Suprapubic skin (tissue), 4 donors: ENCODE measurements at regions not wholly inside any gene's neighbourhood (a gene's known extent, or its start where the extent isn't known, plus 50 kb on each side); places are given as distances from the start of the nearest gene placed in this dataset.

Source experiments
- DNase-seq, 2 donors: peaks; one replicate each; pipeline ENCODE4 v3.0.0-alpha.2; 2019; ENCODE audit warnings: low spot score in 2 of 2
- H3K27ac ChIP-seq: fragments of 200-600 bp; sonication (generic); one replicate; pipeline ENCODE4 v1.5.1; 2019
- H3K27me3 ChIP-seq: fragments of 200-600 bp; sonication (generic); one replicate; pipeline ENCODE4 v1.5.1; 2019
- H3K36me3 ChIP-seq: fragments of 200-600 bp; sonication (generic); one replicate; pipeline ENCODE4 v1.5.1; 2019
- H3K4me1 ChIP-seq: fragments of 200-600 bp; sonication (generic); one replicate; pipeline ENCODE4 v1.5.1; 2019
- H3K4me3 ChIP-seq: fragments of 200-600 bp; sonication (generic); one replicate; pipeline ENCODE4 v1.5.1; 2019; ENCODE audit warnings: mild to moderate bottlenecking
- H3K9me3 ChIP-seq: fragments of 200-600 bp; sonication (generic); one replicate; pipeline ENCODE4 v1.5.1; 2019
- CTCF ChIP-seq, 2 donors: fragments of 200-600 bp in 1 of 2; fragments of 450-650 bp in 1 of 2; sonication (generic) in 1 of 2; IDR thresholded peaks; one replicate each; pipeline ENCODE4 v1.5.1; 2016 to 2019; ENCODE audit warnings: antibody characterized with exemption in 2 of 2, mild to moderate bottlenecking in 1 of 2, moderate library complexity in 1 of 2
- EP300 ChIP-seq: sonication (generic); formaldehyde crosslinking; IDR thresholded peaks from one replicate; pipeline ENCODE4 v1.6.1; 2017; ENCODE audit warnings: antibody characterized with exemption
- POLR2A ChIP-seq, 2 donors: fragments of 450-650 bp; IDR thresholded peaks; one replicate each; pipeline ENCODE4 v1.6.1; 2017; ENCODE audit warnings: antibody characterized with exemption in 2 of 2, mild to moderate bottlenecking in 2 of 2, moderate library complexity in 2 of 2
- POLR2AphosphoS5 ChIP-seq, 3 donors: sonication (generic); formaldehyde crosslinking; IDR thresholded peaks; one replicate each; pipeline ENCODE4 v1.6.1; 2017; ENCODE audit warnings: antibody characterized with exemption in 3 of 3
- WGBS: methylation state at CpG from one replicate; pipeline ENCODE4 v1.1.5; 2018; 5-methylcytosine and 5-hydroxymethylcytosine counted together

- Histone ChIP-seq H3K27ac (no peak overlapping the region), H3K27me3 (no peaks in the 10 kb centered on the region), H3K36me3 (no peaks in the 10 kb centered on the region), H3K9me3 (no peaks in the 10 kb centered on the region), H3K4me3 (no peak overlapping the region), H3K4me1 (peaks cover 11% of the 10 kb centered on the region)
- DNase-seq, result no peak
- WGBS, result 35% methylated on average over 1 of the region's 1 CpG
- no peak for TF ChIP-seq EP300
- TF ChIP-seq POLR2AphosphoS5 (IDR thresholded peaks at IDR 0.05), result no peak
- TF ChIP-seq CTCF (IDR thresholded peaks at IDR 0.05), result no peak
- TF ChIP-seq POLR2A (IDR thresholded peaks at IDR 0.05), result no peak
Measured at GRCh38 chr6:81614292-81614691, 138.2 kb downstream of the TENT5A start.

- no peak for DNase-seq
- H3K9me3 ChIP-seq, result no peaks in the 10 kb centered on the region
- no peaks in the 10 kb centered on the region for H3K36me3 ChIP-seq
- 38% methylated on average over 1 of the region's 1 CpG for WGBS
- H3K4me1 ChIP-seq, result peaks cover 11% of the 10 kb centered on the region
- no peaks in the 10 kb centered on the region for H3K27me3 ChIP-seq
- H3K4me3 ChIP-seq, result no peak overlapping the region
- no peak overlapping the region for H3K27ac ChIP-seq
- TF ChIP-seq POLR2AphosphoS5 (IDR thresholded peaks at IDR 0.05), result no peak
- TF ChIP-seq CTCF (IDR thresholded peaks at IDR 0.05), result no peak
- TF ChIP-seq POLR2A (IDR thresholded peaks at IDR 0.05), result no peak
- TF ChIP-seq EP300, result no peak
Measured at GRCh38 chr6:81613606-81614005, 138.9 kb downstream of the TENT5A start.

GRCh38 chr6:81612136-81612535 lies 140.3 kb downstream of the TENT5A start:
- no peak for TF ChIP-seq EP300
- TF ChIP-seq POLR2A (IDR thresholded peaks at IDR 0.05), result no peak
- TF ChIP-seq CTCF (IDR thresholded peaks at IDR 0.05), result no peak
- no peak for TF ChIP-seq POLR2AphosphoS5 (IDR thresholded peaks at IDR 0.05)
- no peak overlapping the region for H3K4me3 ChIP-seq
- no peaks in the 10 kb centered on the region for H3K27me3 ChIP-seq
- H3K36me3 ChIP-seq, result no peaks in the 10 kb centered on the region
- no peak for DNase-seq
- H3K9me3 ChIP-seq, result no peaks in the 10 kb centered on the region
- 95% methylated on average over 4 of the region's 4 CpGs for WGBS
- H3K4me1 ChIP-seq, result peaks cover 11% of the 10 kb centered on the region
- no peak overlapping the region for H3K27ac ChIP-seq

DNA sequence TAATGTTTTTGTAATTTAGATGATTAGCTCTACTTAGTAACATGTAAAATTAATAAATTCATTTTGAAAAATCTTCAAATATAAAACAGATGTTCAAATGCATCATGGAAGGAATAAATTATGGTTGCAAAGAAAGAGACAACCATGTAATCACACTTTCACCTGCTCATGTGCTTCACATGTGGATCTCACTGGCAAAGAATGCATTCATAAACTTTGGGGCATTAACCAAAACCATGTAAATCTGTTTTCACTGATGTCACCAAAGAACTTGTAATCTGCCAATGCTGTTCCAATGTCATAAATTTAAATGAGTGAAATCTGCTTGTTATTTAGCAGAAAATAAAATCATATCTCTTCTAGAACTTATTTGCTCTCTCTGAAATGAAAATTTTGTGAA lies 142.7 kb downstream of the TENT5A start:
- no peak overlapping the region for H3K4me3 ChIP-seq
- H3K36me3 ChIP-seq, result no peaks in the 10 kb centered on the region
- H3K9me3 ChIP-seq, result no peaks in the 10 kb centered on the region
- H3K27ac ChIP-seq, result no peak overlapping the region
- TF ChIP-seq CTCF (IDR thresholded peaks at IDR 0.05) (no peak), EP300 (no peak)
- DNase-seq, result no peak
- H3K27me3 ChIP-seq, result no peaks in the 10 kb centered on the region
- peaks cover 11% of the 10 kb centered on the region for H3K4me1 ChIP-seq

DNA sequence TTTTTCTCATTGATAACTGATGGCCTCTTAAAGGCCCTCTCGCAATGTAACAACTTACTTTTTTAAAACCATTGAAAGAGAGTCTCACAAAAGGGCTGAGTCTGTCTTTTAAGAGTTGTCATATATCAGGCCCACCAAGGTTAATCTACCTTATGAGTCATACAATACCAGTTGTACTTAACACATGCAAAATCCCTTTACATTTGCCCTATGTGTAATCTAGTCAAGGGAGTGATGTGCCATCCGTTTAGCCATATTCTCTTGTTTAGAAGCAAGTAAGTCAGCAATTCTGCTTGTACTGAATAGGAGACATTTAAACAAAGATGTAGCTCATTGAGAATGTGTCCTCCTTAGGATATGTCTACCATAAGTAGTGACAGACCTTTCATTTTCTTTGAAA lies 143.7 kb downstream of the TENT5A start:
- no peak overlapping the region for H3K4me3 ChIP-seq
- no peaks in the 10 kb centered on the region for H3K36me3 ChIP-seq
- H3K27ac ChIP-seq, result no peak overlapping the region
- no peaks in the 10 kb centered on the region for H3K27me3 ChIP-seq
- TF ChIP-seq POLR2AphosphoS5 (IDR thresholded peaks at IDR 0.05) (no peak), EP300 (no peak), POLR2A (IDR thresholded peaks at IDR 0.05) (no peak), CTCF (IDR thresholded peaks at IDR 0.05) (no peak)
- no peaks in the 10 kb centered on the region for H3K9me3 ChIP-seq
- WGBS, result 96% methylated on average over 2 of the region's 2 CpGs
- no peak for DNase-seq
- H3K4me1 ChIP-seq, result peaks cover 4% of the 10 kb centered on the region
